Tibial artery (tissue), 4 donors: ENCODE measurements at regions not wholly inside any gene's neighbourhood (a gene's known extent, or its start where the extent isn't known, plus 50 kb on each side); places are given as distances from the start of the nearest gene placed in this dataset.
"Not testable (repeated sequence)": the region's sequence is repeated elsewhere in the genome, so short reads cannot be mapped to it uniquely, and the experiment has no call there.

Source experiments
- DNase-seq, 2 donors: peaks; one replicate each; pipeline ENCODE4 v3.0.0-alpha.2; 2019
- H3K27ac ChIP-seq, 2 donors: fragments of 200-600 bp; sonication (generic) in 1 of 2; 1 replicate in 1 of 2; 2 replicates in 1 of 2; pipeline ENCODE4 v1.5.1; 2018 to 2019; ENCODE audit warnings: mild to moderate bottlenecking in 1 of 2
- H3K27me3 ChIP-seq, 2 donors: fragments of 200-600 bp; sonication (generic) in 1 of 2; one replicate each; pipeline versions ENCODE4 v1.5.1 to v1.6.0; 2016 to 2019
- H3K36me3 ChIP-seq, 3 donors: fragments of 200-600 bp; sonication (generic) in 2 of 3; one replicate each; pipeline ENCODE4 v1.5.1; 2016 to 2019; ENCODE audit warnings: mild to moderate bottlenecking in 2 of 3
- H3K4me1 ChIP-seq, 4 donors: fragments of 200-600 bp; sonication (generic) in 2 of 4; 1 replicate in 3 of 4; 2 replicates in 1 of 4; pipeline ENCODE4 v1.5.1; 2016 to 2019
- H3K4me3 ChIP-seq, 2 donors: fragments of 200-600 bp; sonication (generic) in 1 of 2; 1 replicate in 1 of 2; 2 replicates in 1 of 2; pipeline ENCODE4 v1.5.1; 2018 to 2019; ENCODE audit warnings: mild to moderate bottlenecking in 2 of 2
- H3K9me3 ChIP-seq, 3 donors: fragments of 200-600 bp; sonication (generic) in 1 of 3; one replicate each; pipeline ENCODE4 v1.5.1; 2016 to 2019
- intact Hi-C: fragments of 100-400 bp; cut with DNase I; formaldehyde crosslinking; loops from one replicate; pipeline ENCODE4 v1.15.0; 2023; ENCODE audit warnings: low total_unique reads
- TF ChIP-seq, protein P1 (sequence below), 2 experiments: fragments of 200-600 bp in 1 of 2; fragments of 450-650 bp in 1 of 2; IDR thresholded peaks; one replicate each; pipeline ENCODE4 v1.5.1; 2017 to 2019; ENCODE audit warnings: antibody characterized with exemption in 2 of 2, mild to moderate bottlenecking in 1 of 2, moderate library complexity in 1 of 2

DNA sequence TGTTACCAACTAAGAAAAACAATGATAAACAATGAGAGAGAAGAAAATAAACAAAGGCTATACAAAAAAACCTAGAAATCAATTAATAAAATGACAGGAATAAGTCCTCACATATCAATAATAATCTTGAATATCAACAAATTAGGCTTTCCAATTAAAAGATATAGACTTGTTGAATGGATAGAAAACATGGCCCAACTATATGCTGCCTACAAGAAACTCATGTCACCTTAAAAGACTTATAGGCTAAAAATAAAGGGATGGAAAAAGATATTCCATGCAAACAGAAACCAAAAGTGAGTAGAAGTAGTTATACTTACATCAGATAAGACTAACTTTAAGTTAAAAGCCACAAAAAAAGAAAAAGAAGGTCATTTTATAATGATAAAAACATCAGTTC is 183.9 kb downstream of the MYRFL start:
- intact Hi-C loops: no loop called here
- Histone ChIP-seq H3K27me3 (no peaks in the 10 kb centered on the region), H3K9me3 (peaks cover 0 to 25% (median 8%) of the 10 kb centered on the region in 3 donors), H3K4me3 (no peak overlapping the region), H3K27ac (no peak overlapping the region), H3K4me1 (no peaks in the 10 kb centered on the region), H3K36me3 (no peaks in the 10 kb centered on the region)
- TF ChIP-seq, protein P1, sequence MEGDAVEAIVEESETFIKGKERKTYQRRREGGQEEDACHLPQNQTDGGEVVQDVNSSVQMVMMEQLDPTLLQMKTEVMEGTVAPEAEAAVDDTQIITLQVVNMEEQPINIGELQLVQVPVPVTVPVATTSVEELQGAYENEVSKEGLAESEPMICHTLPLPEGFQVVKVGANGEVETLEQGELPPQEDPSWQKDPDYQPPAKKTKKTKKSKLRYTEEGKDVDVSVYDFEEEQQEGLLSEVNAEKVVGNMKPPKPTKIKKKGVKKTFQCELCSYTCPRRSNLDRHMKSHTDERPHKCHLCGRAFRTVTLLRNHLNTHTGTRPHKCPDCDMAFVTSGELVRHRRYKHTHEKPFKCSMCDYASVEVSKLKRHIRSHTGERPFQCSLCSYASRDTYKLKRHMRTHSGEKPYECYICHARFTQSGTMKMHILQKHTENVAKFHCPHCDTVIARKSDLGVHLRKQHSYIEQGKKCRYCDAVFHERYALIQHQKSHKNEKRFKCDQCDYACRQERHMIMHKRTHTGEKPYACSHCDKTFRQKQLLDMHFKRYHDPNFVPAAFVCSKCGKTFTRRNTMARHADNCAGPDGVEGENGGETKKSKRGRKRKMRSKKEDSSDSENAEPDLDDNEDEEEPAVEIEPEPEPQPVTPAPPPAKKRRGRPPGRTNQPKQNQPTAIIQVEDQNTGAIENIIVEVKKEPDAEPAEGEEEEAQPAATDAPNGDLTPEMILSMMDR (IDR thresholded peaks at IDR 0.05): no peak
- DNase-seq: no peak

DNA sequence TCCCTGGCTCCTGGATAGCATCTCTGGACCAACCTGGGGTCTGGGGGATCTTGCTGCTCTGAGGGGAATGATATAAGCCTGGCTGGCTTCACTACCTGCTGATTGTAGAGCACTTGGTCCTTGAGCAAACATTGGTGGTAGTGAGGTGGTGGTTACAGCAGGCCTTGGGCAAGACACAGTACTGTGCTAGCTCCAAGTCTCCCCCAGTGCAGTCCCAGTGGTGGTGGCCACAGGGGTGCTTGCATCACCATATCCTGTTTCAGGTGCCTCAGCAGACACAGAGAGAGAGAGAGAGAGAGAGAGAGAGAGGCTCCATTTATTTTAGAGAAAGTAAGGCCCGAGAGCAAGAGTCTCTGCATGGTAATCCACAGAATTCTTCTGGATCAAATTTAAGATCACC is 186.3 kb downstream of the MYRFL start:
- TF ChIP-seq, protein P1 (IDR thresholded peaks at IDR 0.05): no peak
- Histone ChIP-seq H3K27ac (no peak overlapping the region), H3K4me3 (no peak overlapping the region), H3K27me3 (no peaks in the 10 kb centered on the region), H3K36me3 (no peaks in the 10 kb centered on the region), H3K4me1 (no peaks in the 10 kb centered on the region), H3K9me3 (peaks cover 0 to 23% (median 8%) of the 10 kb centered on the region in 3 donors)
- no peak for DNase-seq
- intact Hi-C loops: no loop called here

DNA sequence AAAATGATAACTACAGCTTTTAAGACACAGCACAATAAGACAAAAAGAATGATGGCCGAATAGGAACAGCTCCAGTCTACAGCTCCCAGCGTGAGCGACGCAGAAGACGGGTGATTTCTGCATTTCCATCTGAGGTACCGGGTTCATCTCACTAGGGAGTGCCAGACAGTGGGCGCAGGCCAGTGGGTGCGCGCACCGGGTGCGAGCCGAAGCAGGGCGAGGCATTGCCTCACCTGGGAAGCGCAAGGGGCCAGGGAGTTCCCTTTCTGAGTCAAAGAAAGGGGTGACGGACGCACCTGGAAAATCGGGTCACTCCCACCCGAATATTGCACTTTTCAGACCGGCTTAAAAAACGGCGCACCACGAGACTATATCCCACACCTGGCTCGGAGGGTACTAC is 188.0 kb downstream of the MYRFL start:
- H3K27me3 ChIP-seq, H3K27ac ChIP-seq, intact Hi-C loops, H3K4me1 ChIP-seq, H3K36me3 ChIP-seq, H3K4me3 ChIP-seq, H3K9me3 ChIP-seq, DNase-seq: not testable (repeated sequence)

DNA sequence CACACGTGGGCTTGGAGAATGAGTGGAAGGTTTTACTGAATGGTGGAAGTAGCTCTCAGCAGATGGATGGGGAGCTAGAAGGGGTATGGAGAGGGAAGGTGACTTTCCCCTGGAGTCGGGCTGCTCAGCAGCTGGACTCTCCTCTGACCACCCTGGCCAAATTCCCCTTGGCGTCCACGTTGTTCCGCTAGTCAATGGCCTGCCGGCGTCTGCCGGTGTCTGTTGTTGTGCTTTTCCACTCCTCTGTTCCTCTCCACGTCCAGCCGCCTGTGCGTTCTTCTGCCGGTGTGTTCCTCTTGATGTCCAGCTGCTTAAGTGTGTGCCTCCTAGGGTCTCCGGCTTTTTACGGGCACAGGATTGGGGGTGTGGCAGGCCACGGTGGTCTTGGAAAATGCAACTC is 203.5 kb downstream of the MYRFL start:
- no peaks in the 10 kb centered on the region for H3K27me3 ChIP-seq
- no peak overlapping the region for H3K4me3 ChIP-seq
- H3K27ac ChIP-seq: no peak overlapping the region
- peaks cover 0 to 3% (median 0%) of the 10 kb centered on the region in 3 donors for H3K9me3 ChIP-seq
- no peaks in the 10 kb centered on the region for H3K4me1 ChIP-seq
- H3K36me3 ChIP-seq: no peaks in the 10 kb centered on the region
- DNase-seq: no peak
- TF ChIP-seq, protein P1 (IDR thresholded peaks at IDR 0.05): no peak
- intact Hi-C loops: no loop called here

DNA sequence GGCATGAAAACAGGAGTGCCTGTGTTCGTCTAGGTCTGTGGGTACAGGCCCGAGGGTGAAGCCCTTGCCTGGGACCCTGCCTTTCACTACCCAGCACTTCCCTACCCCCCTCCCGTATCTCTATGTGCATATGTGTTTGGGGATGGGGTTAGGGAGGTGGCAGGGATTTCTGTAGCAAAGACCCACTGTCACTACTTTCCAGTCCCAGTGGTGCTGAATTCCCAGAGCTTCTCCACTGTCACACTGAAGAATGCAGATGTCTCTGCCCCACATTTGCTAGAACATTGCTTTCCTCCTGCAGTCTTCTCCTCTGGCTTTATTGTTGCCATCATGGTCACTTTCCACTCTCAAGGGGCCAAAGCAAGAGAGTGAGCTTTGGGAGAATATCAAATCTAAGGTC is 203.9 kb downstream of the MYRFL start:
- Histone ChIP-seq H3K27ac (no peak overlapping the region), H3K36me3 (no peaks in the 10 kb centered on the region), H3K4me3 (no peak overlapping the region), H3K9me3 (peaks cover 0 to 3% (median 0%) of the 10 kb centered on the region in 3 donors), H3K27me3 (no peaks in the 10 kb centered on the region), H3K4me1 (no peaks in the 10 kb centered on the region)
- TF ChIP-seq, protein P1 (IDR thresholded peaks at IDR 0.05): no peak
- DNase-seq: no peak
- intact Hi-C loops: no loop called here

DNA sequence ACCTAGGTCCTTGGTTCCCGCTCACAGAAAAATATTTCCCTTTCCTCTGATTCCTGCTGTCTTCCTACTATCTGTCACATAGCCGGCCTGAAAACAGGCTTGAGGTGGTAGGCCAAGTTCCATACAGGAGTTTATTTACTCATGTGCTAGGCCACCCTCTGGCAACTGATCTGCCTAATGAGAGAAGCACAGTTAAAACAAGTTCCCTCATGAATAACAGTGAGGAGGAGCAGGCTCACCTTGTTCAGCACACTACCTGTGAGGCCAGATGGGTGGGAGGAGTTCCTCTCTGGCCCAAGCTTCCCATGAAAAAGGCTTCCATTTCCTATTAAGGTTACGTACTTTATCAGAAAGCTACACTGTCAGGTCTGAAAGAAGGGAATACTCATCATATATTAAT is 206.0 kb downstream of the MYRFL start:
- intact Hi-C loops: no loop called here
- Histone ChIP-seq H3K36me3 (no peaks in the 10 kb centered on the region), H3K9me3 (peaks cover 0 to under 1% (median 0%) of the 10 kb centered on the region in 3 donors), H3K27ac (no peak overlapping the region), H3K4me1 (no peaks in the 10 kb centered on the region), H3K4me3 (no peak overlapping the region), H3K27me3 (no peaks in the 10 kb centered on the region)
- DNase-seq: no peak
- TF ChIP-seq, protein P1 (IDR thresholded peaks at IDR 0.05): no peak
